GM12874 (cell line): ENCODE measurements at regions not wholly inside any gene's neighbourhood (a gene's known extent, or its start where the extent isn't known, plus 50 kb on each side); places are given as distances from the start of the nearest gene placed in this dataset.

Experiments
- TF ChIP-seq, protein P1 (sequence below): IDR thresholded peaks from 2 replicates; pipeline ENCODE4 v1.5.1; 2011; ENCODE audit warnings: low read depth, mild to moderate bottlenecking, control low read depth, low read length, moderate library complexity; ENCODE audit not compliant: insufficient read depth

- TF ChIP-seq, protein P1, sequence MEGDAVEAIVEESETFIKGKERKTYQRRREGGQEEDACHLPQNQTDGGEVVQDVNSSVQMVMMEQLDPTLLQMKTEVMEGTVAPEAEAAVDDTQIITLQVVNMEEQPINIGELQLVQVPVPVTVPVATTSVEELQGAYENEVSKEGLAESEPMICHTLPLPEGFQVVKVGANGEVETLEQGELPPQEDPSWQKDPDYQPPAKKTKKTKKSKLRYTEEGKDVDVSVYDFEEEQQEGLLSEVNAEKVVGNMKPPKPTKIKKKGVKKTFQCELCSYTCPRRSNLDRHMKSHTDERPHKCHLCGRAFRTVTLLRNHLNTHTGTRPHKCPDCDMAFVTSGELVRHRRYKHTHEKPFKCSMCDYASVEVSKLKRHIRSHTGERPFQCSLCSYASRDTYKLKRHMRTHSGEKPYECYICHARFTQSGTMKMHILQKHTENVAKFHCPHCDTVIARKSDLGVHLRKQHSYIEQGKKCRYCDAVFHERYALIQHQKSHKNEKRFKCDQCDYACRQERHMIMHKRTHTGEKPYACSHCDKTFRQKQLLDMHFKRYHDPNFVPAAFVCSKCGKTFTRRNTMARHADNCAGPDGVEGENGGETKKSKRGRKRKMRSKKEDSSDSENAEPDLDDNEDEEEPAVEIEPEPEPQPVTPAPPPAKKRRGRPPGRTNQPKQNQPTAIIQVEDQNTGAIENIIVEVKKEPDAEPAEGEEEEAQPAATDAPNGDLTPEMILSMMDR, result no peak
These were observed 50.1 kb upstream of the BCL11B start for GRCh38 chr14:99321955-99322730.
